ENCODE measurements at regions not wholly inside any gene's neighbourhood (a gene's known extent, or its start where the extent isn't known, plus 50 kb on each side); places are given as distances from the start of the nearest gene placed in this dataset.

DNA sequence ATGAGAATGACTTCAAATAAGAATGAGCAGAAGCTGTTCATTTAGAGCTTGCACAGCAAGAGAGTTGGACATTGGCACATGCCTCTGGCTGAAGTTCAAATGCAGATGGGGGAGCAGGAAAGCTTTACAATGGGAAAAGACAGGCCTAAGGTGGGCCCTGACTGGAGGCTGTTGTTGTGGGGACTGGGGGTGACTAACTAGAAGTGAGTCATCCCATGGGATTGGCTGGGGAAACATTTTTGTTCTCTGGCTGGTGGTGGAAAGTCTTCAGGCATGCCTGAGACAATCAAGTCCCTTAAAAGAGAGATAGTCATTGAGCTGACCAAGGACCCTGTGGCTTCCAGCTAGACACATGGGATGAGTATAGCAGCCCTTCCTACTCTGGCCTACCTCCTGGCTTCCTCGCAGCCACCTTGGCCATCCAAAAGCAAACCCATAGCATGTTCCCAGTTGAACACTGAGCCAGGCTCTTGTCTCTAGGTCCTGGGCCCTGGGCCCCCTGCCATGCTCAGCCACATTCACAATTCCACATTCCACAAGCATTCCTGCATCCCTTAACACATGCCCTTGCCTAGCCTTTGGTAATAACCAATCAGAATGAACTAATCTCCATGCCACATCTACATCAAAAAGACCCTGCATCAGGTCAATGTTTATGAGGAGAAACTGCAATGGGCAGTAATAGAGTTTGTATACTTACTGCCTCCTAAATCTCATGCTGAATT lies 873.4 kb downstream of the NLGN4Y start:
- Histone ChIP-seq H3K27ac (no peak overlapping the region), H3K36me3 (no peaks in the 10 kb centered on the region), H3K4me3 (no peak overlapping the region), H3K9me3 (no peaks in the 10 kb centered on the region), H3K4me1 (no peaks in the 10 kb centered on the region), H3K27me3 (no peaks in the 10 kb centered on the region)
- TF ChIP-seq, protein P1, sequence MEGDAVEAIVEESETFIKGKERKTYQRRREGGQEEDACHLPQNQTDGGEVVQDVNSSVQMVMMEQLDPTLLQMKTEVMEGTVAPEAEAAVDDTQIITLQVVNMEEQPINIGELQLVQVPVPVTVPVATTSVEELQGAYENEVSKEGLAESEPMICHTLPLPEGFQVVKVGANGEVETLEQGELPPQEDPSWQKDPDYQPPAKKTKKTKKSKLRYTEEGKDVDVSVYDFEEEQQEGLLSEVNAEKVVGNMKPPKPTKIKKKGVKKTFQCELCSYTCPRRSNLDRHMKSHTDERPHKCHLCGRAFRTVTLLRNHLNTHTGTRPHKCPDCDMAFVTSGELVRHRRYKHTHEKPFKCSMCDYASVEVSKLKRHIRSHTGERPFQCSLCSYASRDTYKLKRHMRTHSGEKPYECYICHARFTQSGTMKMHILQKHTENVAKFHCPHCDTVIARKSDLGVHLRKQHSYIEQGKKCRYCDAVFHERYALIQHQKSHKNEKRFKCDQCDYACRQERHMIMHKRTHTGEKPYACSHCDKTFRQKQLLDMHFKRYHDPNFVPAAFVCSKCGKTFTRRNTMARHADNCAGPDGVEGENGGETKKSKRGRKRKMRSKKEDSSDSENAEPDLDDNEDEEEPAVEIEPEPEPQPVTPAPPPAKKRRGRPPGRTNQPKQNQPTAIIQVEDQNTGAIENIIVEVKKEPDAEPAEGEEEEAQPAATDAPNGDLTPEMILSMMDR (IDR thresholded peaks at IDR 0.05), result no peak
- TF ChIP-seq EP300 (IDR thresholded peaks at IDR 0.05) (no peak), POLR2AphosphoS5 (IDR thresholded peaks at IDR 0.05) (no peak), POLR2A (IDR thresholded peaks at IDR 0.05) (no peak)
- no CpG with 5 or more reads among the region's 1 CpG for WGBS
- DNase-seq (ENCODE audit: low spot score in 2 of 2), result no peak

DNA sequence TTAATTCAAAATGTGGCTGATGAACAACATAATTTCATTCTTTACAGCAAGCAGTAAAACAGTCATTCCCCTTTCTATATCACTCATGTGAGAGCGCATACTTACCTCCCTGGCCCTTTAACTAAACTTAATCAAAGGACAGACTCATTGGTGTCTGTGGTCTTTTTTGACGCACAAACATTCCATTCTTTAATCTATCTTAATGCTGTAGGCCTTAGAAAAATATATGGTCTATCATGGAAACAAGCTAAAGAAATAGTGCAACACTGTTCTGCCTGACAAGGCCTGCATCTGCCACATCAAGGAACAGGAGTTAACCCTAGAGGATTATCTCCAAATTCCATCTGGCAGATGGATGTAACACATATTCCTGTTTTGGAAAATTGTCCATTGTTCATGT lies 878.1 kb downstream of the NLGN4Y start:
- Histone ChIP-seq H3K27me3 (no peaks in the 10 kb centered on the region), H3K36me3 (no peaks in the 10 kb centered on the region), H3K27ac (no peak overlapping the region), H3K9me3 (no peaks in the 10 kb centered on the region), H3K4me1 (no peaks in the 10 kb centered on the region), H3K4me3 (no peak overlapping the region)
- no CpG with 5 or more reads among the region's 2 CpGs for WGBS
- TF ChIP-seq, protein P1 (IDR thresholded peaks at IDR 0.05), result no peak
- TF ChIP-seq POLR2AphosphoS5 (IDR thresholded peaks at IDR 0.05), result no peak
- no peak for TF ChIP-seq POLR2A (IDR thresholded peaks at IDR 0.05)
- TF ChIP-seq EP300 (IDR thresholded peaks at IDR 0.05), result no peak
- DNase-seq (ENCODE audit: low spot score in 2 of 2), result no peak

DNA sequence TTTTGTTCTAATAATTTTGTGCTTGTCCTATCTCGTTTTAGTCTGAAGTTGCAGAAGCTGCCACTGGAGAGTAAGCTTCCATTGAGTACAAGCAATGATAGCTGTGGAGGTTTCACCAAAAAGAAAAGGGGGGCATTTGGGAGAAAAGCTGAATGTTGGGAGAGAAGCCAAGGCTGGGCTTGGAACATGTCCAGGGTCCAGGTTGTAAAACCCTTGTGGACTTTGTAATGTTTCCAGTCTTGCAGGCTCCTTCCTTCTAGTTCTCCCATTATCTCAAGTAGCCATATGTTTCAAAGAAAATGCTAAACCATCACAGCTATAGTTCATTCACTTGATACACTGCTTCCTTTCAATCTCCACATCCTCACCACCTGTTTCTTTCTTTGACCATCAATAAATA lies 880.2 kb downstream of the NLGN4Y start:
- no CpG with 5 or more reads among the region's 1 CpG for WGBS
- no peak overlapping the region for H3K4me3 ChIP-seq
- no peak for TF ChIP-seq POLR2A (IDR thresholded peaks at IDR 0.05)
- no peak for TF ChIP-seq EP300 (IDR thresholded peaks at IDR 0.05)
- TF ChIP-seq, protein P1 (IDR thresholded peaks at IDR 0.05), result no peak
- no peak for TF ChIP-seq POLR2AphosphoS5 (IDR thresholded peaks at IDR 0.05)
- H3K9me3 ChIP-seq, result no peaks in the 10 kb centered on the region
- no peak for DNase-seq (ENCODE audit: low spot score in 2 of 2)
- no peaks in the 10 kb centered on the region for H3K27me3 ChIP-seq
- no peaks in the 10 kb centered on the region for H3K4me1 ChIP-seq
- no peaks in the 10 kb centered on the region for H3K36me3 ChIP-seq
- no peak overlapping the region for H3K27ac ChIP-seq

DNA sequence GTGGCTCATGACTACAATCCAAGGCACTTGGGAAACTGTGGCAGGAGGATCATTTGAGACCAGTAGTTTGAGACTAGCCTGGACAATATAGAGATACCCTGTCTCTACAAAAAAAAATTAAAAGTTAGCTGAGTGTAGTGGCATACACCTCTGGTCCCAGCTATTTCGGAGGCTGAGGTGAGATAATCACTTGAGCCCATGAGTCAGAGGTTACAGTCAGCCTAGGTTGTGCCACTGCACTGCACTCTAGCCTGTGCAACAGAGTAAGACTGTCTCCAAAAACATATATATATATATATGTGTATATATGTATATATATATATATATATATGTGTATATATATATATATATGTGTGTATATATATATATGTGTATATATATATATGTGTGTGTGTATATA lies 890.8 kb downstream of the NLGN4Y start:
- no peak for DNase-seq (ENCODE audit: low spot score in 2 of 2)
- Histone ChIP-seq H3K36me3 (no peaks in the 10 kb centered on the region), H3K27me3 (no peaks in the 10 kb centered on the region), H3K27ac (no peak overlapping the region), H3K9me3 (no peaks in the 10 kb centered on the region), H3K4me3 (no peak overlapping the region), H3K4me1 (no peaks in the 10 kb centered on the region)
- WGBS, result no CpG with 5 or more reads among the region's 1 CpG
- TF ChIP-seq POLR2A (IDR thresholded peaks at IDR 0.05), result no peak
- TF ChIP-seq, protein P1 (IDR thresholded peaks at IDR 0.05), result no peak
- no peak for TF ChIP-seq POLR2AphosphoS5 (IDR thresholded peaks at IDR 0.05)
- TF ChIP-seq EP300 (IDR thresholded peaks at IDR 0.05), result no peak

DNA sequence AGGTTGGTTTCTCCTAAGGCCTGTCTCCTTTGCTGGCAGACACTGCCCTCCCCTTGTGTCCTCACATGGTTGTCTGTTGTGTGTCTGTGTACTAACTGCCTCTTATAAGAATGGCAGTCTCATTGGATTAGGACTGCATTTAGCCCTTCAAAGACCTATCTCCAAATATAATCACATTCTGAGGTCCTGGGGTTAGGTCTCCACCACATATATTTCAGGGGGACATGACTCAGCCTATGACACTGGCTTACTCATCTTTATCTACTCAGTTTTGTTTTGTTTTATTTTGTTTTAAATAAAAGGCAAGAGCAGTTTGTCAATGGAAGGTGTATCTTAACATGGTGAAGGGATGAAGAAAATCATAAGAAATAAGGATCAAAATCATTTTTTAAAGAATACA lies 894.3 kb downstream of the NLGN4Y start:
- no peaks in the 10 kb centered on the region for H3K9me3 ChIP-seq
- TF ChIP-seq, protein P1 (IDR thresholded peaks at IDR 0.05), result no peak
- TF ChIP-seq POLR2A (IDR thresholded peaks at IDR 0.05) (no peak), EP300 (IDR thresholded peaks at IDR 0.05) (no peak), POLR2AphosphoS5 (IDR thresholded peaks at IDR 0.05) (no peak)
- H3K27ac ChIP-seq, result no peak overlapping the region
- no peaks in the 10 kb centered on the region for H3K27me3 ChIP-seq
- no peak overlapping the region for H3K4me3 ChIP-seq
- no peak for DNase-seq (ENCODE audit: low spot score in 2 of 2)
- H3K36me3 ChIP-seq, result no peaks in the 10 kb centered on the region
- H3K4me1 ChIP-seq, result no peaks in the 10 kb centered on the region

Data from suprapubic skin (tissue), 4 donors.